ENCODE measurements at regions not wholly inside any gene's neighbourhood (a gene's known extent, or its start where the extent isn't known, plus 50 kb on each side); places are given as distances from the start of the nearest gene placed in this dataset.

DNA sequence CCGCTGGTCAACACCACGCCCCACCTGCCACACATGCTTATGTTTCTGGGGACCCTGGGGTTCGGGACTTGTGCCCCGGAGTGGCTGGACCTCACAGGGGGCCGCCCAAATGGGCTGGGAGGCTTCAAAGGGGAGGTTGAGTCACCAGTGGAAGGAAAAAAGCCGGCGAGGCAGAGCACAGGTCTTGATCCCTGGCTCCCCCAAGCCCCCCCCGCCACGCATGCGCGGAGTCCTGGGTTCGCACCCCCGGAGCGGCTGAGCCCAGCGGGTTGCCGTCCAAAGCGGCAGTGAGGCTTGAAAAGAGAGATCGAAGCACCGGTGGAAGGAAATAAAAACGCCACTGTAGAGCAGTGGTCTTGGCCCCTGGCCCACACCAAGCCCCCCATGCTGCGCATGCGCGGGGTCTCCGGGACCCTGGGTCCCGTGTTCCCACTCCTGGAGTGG, 313.5 kb downstream of the ALG10 start:
- H3K4me3 Mint-ChIP-seq = no peak overlapping the region
- H3K27ac Mint-ChIP-seq = no peak overlapping the region
- no peaks in the 10 kb centered on the region for H3K27me3 Mint-ChIP-seq
- H3K36me3 Mint-ChIP-seq = peaks cover 6% of the 10 kb centered on the region
- DNase-seq (ENCODE audit: low spot score) (no peak), ATAC-seq (no peak)
- no peaks in the 10 kb centered on the region for H3K4me1 Mint-ChIP-seq (ENCODE audit: low read depth in 2 of 2)
- H3K9me3 Mint-ChIP-seq = peaks cover 5% of the 10 kb centered on the region

DNA sequence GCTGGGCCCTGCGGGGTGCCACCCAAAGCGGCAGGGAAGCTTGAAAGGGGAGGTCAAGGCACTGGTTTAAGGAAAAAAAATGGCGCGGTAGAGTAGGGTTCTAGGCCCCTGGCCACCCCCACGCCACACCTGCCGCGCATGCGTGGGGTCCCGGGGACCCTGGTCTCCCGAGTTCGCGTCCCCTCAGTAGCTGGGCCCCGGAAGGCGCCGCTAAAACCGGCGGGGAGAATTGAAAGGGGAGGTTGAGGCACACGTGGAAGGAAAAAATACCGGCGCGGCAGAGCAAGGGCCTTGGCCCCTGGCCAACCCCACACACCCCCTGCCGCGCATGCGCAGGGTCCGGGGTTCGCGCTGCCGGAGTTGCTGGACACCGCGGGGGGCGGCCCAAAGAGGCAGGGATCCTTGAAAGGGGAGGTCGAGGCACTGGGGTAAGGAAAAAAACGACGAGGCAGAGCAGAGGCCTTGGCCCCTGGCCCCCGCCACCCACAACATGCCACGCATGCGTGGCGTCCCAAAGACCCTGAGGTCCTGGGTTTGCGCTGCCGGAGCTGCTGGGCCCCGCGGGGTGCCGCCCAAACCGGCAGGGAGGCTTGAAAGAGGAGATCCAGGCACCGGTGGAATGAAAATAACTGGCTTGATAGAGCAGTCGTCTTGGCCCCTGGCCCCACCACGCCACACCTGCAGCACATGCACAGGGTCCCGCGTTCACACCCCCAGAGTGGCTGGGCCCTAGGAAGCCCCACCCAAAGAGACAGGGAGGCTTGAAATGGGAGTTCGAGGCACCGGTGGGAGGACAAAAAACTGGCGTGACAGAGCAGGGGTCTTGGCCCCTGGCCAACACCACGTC, 314.5 kb downstream of the ALG10 start:
- no peaks in the 10 kb centered on the region for H3K27me3 Mint-ChIP-seq
- no peak for DNase-seq (ENCODE audit: low spot score)
- no peak overlapping the region for H3K27ac Mint-ChIP-seq
- no peaks in the 10 kb centered on the region for H3K9me3 Mint-ChIP-seq
- H3K36me3 Mint-ChIP-seq = no peaks in the 10 kb centered on the region
- no peak overlapping the region for H3K4me3 Mint-ChIP-seq
- ATAC-seq = no peak
- no peaks in the 10 kb centered on the region for H3K4me1 Mint-ChIP-seq (ENCODE audit: low read depth in 2 of 2)

DNA sequence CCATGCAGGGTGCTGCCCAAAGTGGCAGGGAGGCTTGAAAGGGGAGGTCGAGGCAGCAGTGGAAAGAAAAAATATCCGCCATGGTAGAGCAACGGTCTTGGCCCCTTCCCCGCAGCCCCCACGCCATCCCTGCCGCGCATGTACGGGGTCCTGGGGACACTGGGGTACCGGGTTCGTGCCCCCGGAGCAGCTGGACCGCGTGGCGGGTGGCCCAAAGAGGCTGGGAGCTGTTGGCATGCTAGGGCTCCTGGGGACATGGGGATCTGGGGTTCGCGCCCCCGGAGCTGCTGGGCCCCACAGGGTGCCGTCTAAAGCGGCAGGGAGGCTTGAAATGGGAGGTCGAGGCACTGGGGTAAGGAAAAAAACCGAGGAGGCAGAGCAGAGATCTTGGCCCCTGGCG, 316.5 kb downstream of the ALG10 start:
- Mint-ChIP-seq H3K4me1 (ENCODE audit: low read depth in 2 of 2) (no peaks in the 10 kb centered on the region), H3K27me3 (no peaks in the 10 kb centered on the region)

DNA sequence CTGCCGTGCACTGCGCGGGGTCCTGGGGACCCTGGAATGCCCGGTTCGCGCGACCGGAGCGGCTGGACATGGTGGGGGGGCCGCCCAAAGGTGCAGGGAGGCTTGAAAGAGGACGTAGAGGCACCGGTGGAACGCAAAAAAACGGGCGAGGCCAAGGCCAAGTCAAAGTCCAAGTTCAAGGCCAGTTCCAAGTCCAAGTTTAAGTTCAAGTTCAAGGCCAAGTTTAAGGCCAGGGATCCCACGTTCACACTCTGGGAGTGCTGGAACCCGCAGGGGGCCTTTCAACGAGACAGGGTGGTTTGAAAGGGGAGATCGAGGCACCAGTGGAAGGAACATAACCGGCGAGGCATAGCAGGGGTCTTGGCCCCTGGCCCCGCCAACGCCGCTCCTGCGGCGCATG, 317.6 kb downstream of the ALG10 start:
- H3K27ac Mint-ChIP-seq = no peak overlapping the region
- H3K9me3 Mint-ChIP-seq = no peaks in the 10 kb centered on the region
- H3K4me1 Mint-ChIP-seq (ENCODE audit: low read depth in 2 of 2) = no peaks in the 10 kb centered on the region
- no peak for ATAC-seq
- H3K36me3 Mint-ChIP-seq = no peaks in the 10 kb centered on the region
- H3K4me3 Mint-ChIP-seq = no peak overlapping the region
- DNase-seq (ENCODE audit: low spot score) = no peak
- no peaks in the 10 kb centered on the region for H3K27me3 Mint-ChIP-seq

More for the DNA sequence above, 316.5 kb downstream of the ALG10 start:
- Mint-ChIP-seq H3K36me3 (no peaks in the 10 kb centered on the region), H3K4me3 (no peak overlapping the region), H3K9me3 (no peaks in the 10 kb centered on the region), H3K27ac (no peak overlapping the region)
- DNase-seq (ENCODE audit: low spot score) (no peak), ATAC-seq (no peak)

DNA sequence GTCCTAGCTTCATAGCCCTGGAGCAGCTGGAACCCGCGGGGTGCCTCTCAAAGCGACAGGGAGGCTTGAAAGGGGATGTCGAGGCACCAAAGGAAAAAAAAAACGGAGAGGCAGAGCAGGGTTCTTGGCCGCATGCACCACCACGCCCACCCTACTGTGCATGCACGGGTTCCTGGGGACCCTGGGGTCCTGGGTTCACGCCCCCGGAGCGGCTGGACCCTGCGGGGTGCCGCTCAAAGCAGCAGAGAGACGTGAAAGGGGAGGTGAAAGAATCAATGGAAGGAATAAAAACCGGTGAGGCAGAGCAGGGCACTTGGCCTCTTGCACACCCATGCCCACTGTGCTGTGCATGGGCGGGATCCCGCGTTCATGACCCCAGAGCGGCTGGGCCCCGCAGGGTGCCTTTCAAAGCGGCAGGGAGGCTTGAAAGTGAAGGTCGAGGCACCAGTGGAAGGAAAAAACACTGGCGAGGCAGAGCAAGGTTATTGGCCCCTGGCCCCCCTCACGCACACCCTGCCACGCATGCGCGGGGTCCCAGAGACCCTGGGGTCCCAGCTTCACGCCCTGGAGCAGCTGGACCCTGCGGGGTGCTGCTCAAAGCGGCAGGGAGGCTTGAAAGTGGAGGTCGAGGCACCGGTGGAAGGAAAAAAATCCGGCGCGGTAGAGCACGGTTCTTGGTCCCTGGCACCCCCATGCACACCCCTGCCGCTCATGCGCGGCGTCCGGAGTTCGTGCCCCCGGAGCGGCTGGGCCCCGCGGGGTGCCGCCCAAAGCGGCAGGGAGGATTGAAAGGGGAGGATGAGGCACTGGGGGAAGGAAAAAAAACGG, 318.5 kb downstream of the ALG10 start:
- ATAC-seq (no peak), DNase-seq (ENCODE audit: low spot score) (no peak)
- H3K27ac Mint-ChIP-seq = no peak overlapping the region
- no peak overlapping the region for H3K4me3 Mint-ChIP-seq
- H3K4me1 Mint-ChIP-seq (ENCODE audit: low read depth in 2 of 2) = no peaks in the 10 kb centered on the region
- H3K27me3 Mint-ChIP-seq = no peaks in the 10 kb centered on the region
- H3K9me3 Mint-ChIP-seq = no peaks in the 10 kb centered on the region
- H3K36me3 Mint-ChIP-seq = no peaks in the 10 kb centered on the region

DNA sequence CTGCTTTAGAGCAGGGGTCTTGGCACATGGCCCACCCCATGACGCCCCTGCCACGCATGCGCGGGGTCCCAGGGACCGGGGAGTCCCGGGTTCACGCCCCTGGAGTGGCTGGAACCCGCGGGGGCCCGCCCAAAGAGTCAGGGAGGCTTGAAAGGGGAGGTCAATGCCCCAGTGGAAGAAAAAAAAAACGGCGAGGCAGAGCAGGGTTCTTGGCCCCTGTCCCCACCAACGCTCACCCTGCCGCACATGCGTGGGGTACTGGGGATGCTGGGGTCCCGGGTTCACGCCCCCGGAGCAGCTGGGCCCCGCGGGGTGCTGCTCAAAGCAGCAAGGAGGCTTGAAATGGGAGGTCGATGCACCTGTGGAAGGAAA, 319.1 kb downstream of the ALG10 start:
- no peaks in the 10 kb centered on the region for H3K36me3 Mint-ChIP-seq
- no peak for DNase-seq (ENCODE audit: low spot score)
- no peaks in the 10 kb centered on the region for H3K9me3 Mint-ChIP-seq

DNA sequence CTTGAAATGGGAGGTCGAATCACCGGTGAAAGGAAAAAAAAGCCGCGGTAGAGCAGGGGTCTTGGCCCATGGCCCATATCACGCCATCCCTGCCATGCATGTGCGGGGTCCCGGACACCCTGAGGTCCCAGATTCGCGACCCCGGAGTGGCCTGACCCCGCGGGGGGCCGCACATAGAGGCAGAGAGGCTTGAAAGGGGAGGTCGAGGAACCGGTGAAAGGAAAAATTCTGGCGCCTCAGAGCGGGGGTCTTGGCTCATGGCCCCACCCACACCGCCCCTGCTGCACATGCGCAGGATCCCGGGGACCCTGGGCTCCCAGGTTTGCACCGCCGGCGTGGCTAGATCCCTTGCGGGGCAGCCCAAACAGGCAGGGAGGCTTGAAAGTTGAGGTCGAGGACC, 319.8 kb downstream of the ALG10 start:
- Mint-ChIP-seq H3K4me1 (ENCODE audit: low read depth in 2 of 2) (no peaks in the 10 kb centered on the region), H3K36me3 (no peaks in the 10 kb centered on the region), H3K27ac (no peak overlapping the region)

More for the DNA sequence above, 319.1 kb downstream of the ALG10 start:
- no peaks in the 10 kb centered on the region for H3K4me1 Mint-ChIP-seq (ENCODE audit: low read depth in 2 of 2)
- no peaks in the 10 kb centered on the region for H3K27me3 Mint-ChIP-seq
- no peak overlapping the region for H3K27ac Mint-ChIP-seq
- H3K4me3 Mint-ChIP-seq = no peak overlapping the region
- no peak for ATAC-seq

DNA sequence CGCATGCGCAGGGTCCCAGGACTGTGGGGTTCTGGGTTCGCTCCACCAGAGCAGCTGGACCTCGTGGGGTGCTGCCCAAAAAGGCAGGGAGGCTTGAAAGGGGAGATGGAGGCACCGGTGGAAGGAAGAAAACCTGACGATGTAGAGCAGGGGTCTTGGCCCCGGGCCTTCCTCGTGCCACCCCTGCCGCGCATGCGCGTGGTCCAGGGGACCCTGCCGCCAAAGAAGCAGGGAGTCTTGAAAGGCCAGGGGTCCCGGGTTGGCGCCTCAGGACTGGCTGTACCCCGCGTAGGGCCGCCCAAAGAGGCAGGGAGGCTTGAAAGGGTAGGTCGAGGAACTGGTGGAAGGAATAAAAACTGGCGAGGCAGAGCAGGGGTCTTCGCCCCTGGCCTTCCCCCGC, 321.0 kb downstream of the ALG10 start:
- Mint-ChIP-seq H3K4me3 (no peak overlapping the region), H3K27me3 (no peaks in the 10 kb centered on the region), H3K27ac (no peak overlapping the region), H3K4me1 (ENCODE audit: low read depth in 2 of 2) (no peaks in the 10 kb centered on the region), H3K9me3 (no peaks in the 10 kb centered on the region), H3K36me3 (no peaks in the 10 kb centered on the region)
- ATAC-seq = no peak
- DNase-seq (ENCODE audit: low spot score) = no peak

More for the DNA sequence above, 319.8 kb downstream of the ALG10 start:
- Mint-ChIP-seq H3K4me3 (no peak overlapping the region), H3K9me3 (no peaks in the 10 kb centered on the region), H3K27me3 (no peaks in the 10 kb centered on the region)
- ATAC-seq = no peak
- no peak for DNase-seq (ENCODE audit: low spot score)

DNA sequence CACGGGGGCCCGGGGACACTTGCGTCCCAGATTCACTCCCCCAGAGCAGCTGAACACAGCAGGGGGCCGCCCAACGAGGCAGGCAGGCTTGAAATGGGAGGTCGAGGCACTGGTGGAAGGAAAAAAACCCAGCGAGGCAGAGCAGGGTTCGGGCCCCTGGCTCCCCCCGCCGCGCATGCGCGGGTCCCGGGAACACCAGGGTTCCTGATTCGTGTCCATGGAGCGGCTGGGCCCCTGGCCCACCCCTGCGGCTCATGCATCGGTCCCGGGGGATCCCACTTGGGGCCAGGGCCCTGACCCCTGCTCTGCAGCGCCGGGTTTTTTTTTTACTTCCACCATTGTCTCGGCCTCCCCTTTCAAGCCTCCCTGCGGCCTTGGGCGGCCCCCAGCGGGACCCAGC, 321.5 kb downstream of the ALG10 start:
- Mint-ChIP-seq H3K36me3 (no peaks in the 10 kb centered on the region), H3K4me3 (no peak overlapping the region), H3K9me3 (no peaks in the 10 kb centered on the region), H3K4me1 (ENCODE audit: low read depth in 2 of 2) (no peaks in the 10 kb centered on the region), H3K27me3 (no peaks in the 10 kb centered on the region), H3K27ac (no peak overlapping the region)
- no peak for ATAC-seq
- no peak for DNase-seq (ENCODE audit: low spot score)

DNA sequence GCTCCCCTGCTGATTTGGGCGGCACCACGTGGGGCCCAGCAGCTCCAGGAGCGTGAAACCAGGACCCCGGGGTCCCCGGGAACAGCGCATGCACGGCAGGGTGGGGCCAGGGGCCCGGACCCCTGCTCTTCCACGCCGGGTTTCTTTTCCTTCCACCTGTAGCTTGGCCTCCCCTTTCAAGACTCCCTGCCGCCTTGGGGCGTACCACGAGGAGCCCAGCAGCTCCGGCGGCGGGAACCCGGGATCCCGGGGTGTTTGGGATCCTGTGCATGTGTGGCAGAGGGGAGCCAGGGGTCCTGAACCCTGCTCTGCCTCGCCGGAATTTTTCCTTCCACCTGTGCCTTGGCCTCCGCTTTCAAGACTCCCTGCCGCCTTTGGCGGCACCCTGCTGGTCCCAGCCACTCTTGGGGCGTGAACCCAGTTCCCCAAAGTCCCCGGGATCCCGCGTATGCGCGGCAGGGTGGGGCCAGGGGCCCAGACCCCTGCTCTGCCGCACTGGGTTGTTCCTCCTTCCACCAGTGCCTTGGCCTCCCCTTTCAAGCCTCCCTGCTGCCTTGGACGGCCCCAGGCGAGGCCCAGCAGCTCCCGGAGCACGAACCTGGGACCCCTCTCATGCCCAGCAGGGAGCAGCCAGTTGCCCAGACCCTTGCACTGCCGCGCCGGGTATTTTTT, 322.7 kb downstream of the ALG10 start:
- no peak overlapping the region for H3K4me3 Mint-ChIP-seq
- no peaks in the 10 kb centered on the region for H3K4me1 Mint-ChIP-seq (ENCODE audit: low read depth in 2 of 2)
- H3K27me3 Mint-ChIP-seq = no peaks in the 10 kb centered on the region
- ATAC-seq (no peak), DNase-seq (ENCODE audit: low spot score) (no peak)
- H3K27ac Mint-ChIP-seq = no peak overlapping the region
- H3K36me3 Mint-ChIP-seq = no peaks in the 10 kb centered on the region
- no peaks in the 10 kb centered on the region for H3K9me3 Mint-ChIP-seq

DNA sequence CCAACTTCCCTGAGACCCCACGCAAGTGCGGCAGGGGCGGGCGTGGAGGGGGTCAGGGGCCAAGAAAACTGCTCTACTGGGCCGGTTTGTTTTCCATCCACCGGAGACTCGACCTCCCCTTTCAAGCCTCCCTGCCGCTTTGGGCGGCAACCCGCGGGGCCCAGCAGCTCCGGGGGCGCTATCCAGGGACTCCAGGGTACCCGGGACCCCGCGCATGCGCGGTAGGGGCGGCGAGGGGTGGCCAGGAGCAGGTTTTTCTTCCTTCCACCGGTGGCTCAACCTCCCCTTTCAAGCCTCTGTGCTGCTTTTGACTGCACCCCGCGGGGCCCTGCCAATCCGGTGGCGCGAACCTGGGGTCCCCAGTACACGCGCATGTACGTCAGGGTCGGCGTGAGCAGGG, 323.5 kb downstream of the ALG10 start:
- H3K9me3 Mint-ChIP-seq = no peaks in the 10 kb centered on the region
- H3K4me3 Mint-ChIP-seq = no peak overlapping the region
- no peak overlapping the region for H3K27ac Mint-ChIP-seq
- H3K36me3 Mint-ChIP-seq = no peaks in the 10 kb centered on the region
- DNase-seq (ENCODE audit: low spot score) = no peak
- H3K27me3 Mint-ChIP-seq = no peaks in the 10 kb centered on the region
- ATAC-seq = no peak
- no peaks in the 10 kb centered on the region for H3K4me1 Mint-ChIP-seq (ENCODE audit: low read depth in 2 of 2)

DNA sequence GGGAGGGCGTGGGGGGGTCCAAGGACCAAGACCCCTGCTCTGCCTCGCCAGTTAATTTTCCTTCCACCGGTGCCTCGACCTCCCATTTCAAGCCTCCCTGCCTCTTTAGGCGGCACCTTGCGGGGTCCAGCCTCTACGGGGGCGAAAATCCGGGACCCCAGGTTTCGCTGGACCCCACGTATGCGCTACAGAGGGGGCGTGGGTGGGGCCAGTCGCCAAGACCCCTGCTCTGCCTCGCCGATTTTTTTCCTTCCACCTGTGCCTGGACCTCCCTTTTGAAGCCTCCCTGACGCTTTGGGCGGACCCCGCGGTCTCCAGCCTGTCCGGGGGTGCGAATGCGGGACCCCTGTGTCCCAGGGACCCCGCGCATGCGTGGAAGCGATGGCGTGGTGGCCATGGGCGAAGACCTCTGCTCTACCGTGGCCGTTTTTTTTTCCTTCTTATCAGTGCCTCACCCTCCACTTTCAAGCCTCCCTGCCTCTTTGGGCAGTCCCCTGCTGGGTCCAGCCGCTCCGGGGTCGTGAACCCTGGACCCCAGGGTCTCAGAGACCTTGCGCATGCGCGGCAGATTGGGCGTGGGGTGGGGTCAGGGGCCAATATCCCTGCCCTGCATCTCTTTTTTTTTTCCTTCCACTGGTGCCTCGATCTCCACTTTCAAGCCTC, 324.2 kb downstream of the ALG10 start:
- no peak overlapping the region for H3K27ac Mint-ChIP-seq

DNA sequence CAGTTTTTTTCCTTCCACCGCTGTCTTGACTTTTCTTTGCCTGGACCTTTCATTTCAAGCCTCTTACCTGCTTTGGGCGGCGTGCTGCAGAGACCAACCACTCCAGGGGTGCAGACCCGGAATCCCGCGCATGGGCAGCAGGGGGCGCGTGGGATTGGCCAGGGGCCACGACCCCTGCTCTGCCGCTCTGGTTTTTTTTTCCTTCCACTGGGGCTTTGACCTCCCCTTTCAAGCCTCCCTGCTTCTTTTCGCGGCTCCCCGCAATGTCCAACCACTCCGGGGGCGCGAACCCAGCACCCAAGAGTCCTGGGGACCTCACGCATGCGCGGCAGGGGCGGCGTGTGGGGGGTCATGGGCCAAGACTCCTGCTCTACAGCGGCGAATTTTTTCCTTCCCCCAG, 325.1 kb downstream of the ALG10 start:
- H3K4me1 Mint-ChIP-seq (ENCODE audit: low read depth in 2 of 2) = no peaks in the 10 kb centered on the region
- no peaks in the 10 kb centered on the region for H3K36me3 Mint-ChIP-seq
- H3K27ac Mint-ChIP-seq = no peak overlapping the region
- DNase-seq (ENCODE audit: low spot score) (no peak), ATAC-seq (no peak)
- no peaks in the 10 kb centered on the region for H3K9me3 Mint-ChIP-seq
- no peak overlapping the region for H3K4me3 Mint-ChIP-seq
- H3K27me3 Mint-ChIP-seq = no peaks in the 10 kb centered on the region

More for the DNA sequence above, 324.2 kb downstream of the ALG10 start:
- no peaks in the 10 kb centered on the region for H3K36me3 Mint-ChIP-seq
- DNase-seq (ENCODE audit: low spot score) (no peak), ATAC-seq (no peak)
- H3K4me3 Mint-ChIP-seq = no peak overlapping the region
- no peaks in the 10 kb centered on the region for H3K27me3 Mint-ChIP-seq
- H3K4me1 Mint-ChIP-seq (ENCODE audit: low read depth in 2 of 2) = no peaks in the 10 kb centered on the region
- no peaks in the 10 kb centered on the region for H3K9me3 Mint-ChIP-seq
